ENCODE measurements at regions not wholly inside any gene's neighbourhood (a gene's known extent, or its start where the extent isn't known, plus 50 kb on each side); places are given as distances from the start of the nearest gene placed in this dataset.

GRCh38 chr1:95640746-95641145 lies 406.7 kb downstream of the RWDD3 start:
- TF ChIP-seq CTCF (IDR thresholded peaks at IDR 0.05) (no peak), POLR2A (IDR thresholded peaks at IDR 0.05) (no peak)
